HG02870 (cell line): ENCODE measurements at regions not wholly inside any gene's neighbourhood (a gene's known extent, or its start where the extent isn't known, plus 50 kb on each side); places are given as distances from the start of the nearest gene placed in this dataset.

Source experiments
- ATAC-seq: cut with Tn5 transposase; IDR thresholded peaks from one replicate; pipeline ENCODE4 v1.9.1; 2021; ENCODE audit warnings: mild to moderate bottlenecking, moderate library complexity; ENCODE audit not compliant: unreplicated experiment

DNA sequence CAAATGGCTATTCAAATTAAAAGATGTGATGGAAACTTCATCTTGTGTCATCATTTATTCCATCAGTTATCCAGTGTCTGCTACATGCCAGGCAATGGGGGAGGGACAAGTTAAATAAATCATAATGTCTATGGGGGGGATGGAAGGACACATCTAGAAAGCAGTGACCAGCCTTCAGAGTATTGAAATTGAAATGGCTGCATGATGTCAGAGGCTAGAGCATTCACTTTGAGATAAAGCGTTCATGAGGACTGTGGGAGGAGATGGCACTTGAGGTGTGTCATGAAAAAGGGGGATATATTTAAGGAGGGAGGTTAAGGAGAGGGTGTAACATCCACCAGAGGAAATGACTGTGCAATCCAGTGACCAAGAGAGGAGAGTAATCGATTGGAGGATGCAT, 50.6 kb downstream of the SLIT2 start:
- no peak for ATAC-seq

DNA sequence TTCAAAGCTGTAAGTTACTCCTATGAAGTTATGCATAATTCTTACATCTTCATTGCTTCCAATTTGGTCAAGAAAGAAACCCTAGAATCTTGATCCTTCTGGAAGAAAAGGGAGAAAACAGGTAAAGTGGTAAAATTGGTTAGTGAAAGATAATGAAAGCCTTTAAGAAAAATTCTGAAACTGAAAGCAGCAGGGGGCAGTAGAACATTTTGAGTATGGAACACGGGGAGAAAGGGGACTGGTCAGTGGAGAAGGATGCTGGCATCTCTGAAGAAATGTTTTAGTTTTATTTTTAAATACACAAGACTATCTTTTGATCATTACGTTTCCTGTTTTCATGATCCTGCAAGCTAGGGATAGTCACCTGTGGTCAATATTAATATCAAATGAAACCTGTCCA, 54.3 kb downstream of the SLIT2 start:
- ATAC-seq: no peak

DNA sequence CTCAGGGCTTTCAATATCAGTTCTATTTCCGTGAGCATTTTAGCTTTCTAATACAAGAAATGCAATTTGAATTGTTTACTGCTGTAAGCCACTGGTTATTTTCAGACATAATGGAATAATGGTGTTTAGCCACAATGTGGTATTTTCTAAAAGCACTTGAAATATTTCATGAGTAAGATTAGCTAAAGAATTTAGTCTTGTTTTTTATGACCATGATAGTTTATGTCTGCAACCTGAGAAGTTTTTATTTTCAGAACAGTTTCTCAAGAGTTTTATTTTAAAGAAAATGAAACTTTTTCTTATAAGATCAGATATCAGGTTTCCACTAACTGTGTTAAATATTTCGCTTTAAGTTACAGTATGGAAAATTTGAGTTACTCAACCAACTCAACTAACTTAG, 60.2 kb downstream of the SLIT2 start:
- no peak for ATAC-seq

DNA sequence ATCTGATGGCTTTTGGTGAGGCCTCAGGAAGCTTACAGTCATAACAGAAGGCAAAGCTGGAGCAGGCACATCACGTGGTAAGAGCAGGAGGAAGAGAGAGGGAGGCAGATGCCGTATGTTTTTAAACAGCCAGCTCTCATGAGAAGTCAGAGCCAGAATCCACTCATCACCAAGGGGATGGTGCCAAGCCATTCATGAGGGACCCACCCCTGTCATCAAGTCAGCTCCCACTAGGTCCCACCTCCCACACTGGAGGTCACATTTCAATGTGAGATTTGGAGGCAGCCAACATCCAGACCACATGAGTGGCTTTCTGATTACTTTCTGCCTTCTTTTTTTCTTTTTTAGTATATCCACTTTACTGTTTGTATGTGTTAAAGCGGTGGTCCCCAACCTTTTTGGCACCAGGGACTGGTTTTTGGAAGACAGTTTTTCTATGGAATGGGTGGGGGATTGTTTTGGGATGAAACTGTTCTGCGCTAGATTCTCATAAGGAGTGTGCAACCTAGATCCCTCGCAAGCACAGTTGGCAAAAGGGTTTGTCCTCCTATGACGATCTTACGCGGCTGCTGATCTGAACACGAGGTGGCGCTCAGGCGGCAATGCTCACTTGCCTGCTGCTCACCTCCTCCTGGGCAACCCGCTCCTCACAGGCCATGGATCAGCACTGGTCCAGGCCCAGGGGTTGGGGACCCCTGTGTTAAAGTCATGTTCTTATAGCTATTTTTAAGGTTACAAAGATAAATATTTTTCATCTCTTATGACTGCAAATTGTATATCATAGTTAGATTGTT, 61.7 kb downstream of the SLIT2 start:
- ATAC-seq: no peak

DNA sequence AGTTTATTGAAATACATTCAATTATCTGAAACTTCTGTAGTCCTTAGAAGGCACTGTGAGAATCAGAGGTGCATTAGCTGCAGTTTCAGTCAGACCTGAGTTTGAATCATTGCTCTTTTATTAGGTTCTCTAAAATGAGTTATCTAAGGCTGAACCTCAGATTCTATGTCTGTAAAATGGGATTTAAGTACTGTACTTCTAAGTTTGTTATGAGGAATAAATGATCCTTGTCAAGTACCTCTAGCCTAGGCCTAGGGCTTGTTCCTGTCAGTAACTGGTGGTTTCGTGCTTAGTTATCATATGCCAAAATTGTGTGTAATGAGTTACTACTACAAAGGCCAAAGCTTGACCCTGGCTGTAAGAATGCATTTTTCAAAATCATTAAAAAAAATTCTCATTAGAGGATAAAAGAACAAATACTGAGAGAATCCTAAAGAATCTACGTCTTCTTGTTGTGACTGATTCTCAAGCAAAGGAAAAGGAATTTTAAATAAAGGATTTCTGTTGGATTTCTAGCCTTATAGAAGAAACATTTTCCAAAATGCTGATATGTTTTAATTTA, 65.8 kb downstream of the SLIT2 start:
- no peak for ATAC-seq

DNA sequence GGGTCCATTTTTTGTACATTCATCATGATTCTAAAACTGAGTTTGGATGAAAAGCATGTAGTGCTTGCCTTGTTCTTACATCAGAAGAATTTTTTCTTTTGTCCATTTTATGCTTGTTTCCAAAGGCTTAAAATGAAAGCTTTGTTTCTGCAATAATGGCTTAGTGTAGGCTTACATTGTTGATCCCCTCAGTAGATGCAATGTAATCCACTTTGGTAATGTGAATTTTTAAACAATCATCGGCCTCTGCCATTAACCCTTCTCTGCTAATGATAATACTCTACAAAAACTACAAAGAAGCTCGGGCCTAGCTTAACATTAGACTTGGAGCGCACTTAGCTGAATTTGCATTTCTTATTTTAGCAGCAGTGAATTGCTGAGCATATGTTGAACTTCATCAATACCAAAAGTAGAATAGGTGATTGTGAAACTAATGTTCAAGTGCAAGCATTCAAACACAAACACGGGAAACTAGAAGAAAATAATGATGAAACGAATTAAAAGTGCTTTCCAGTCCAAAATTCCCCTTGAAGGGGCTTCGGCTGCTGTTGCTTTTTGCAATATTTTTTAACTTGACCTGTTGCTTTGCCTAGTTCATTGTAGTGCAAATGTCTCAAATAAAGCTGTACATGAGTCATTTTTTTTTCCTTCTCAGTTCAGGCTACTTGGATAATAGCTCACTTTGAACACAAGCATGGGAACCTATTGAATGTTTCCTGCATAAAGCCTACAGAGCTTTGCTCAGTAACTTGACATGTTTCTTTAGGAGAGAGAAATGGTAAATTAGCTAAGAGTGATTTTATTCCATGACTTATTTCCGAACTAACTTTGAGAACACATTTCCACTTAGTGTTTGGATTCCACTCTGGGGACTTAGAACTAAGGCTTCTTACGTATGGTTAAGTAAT, 66.5 kb downstream of the SLIT2 start:
- ATAC-seq: no peak

DNA sequence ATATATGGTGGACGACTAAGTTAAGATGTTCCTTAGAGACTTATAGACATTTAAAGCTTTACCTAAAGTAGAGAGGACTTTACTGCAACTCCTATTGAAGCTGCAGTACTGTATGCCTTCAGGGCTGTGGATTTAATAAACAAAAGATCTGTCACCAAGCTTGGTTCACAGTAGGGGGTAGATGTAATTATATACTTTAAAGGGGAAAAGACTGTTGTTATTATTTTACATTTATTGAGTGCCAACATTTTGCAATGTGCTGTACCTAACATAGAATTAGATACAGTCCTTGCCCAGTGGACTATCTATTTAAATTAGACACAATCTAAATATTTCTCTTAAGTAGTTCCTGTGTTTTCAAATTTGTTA, 67.2 kb downstream of the SLIT2 start:
- no peak for ATAC-seq

DNA sequence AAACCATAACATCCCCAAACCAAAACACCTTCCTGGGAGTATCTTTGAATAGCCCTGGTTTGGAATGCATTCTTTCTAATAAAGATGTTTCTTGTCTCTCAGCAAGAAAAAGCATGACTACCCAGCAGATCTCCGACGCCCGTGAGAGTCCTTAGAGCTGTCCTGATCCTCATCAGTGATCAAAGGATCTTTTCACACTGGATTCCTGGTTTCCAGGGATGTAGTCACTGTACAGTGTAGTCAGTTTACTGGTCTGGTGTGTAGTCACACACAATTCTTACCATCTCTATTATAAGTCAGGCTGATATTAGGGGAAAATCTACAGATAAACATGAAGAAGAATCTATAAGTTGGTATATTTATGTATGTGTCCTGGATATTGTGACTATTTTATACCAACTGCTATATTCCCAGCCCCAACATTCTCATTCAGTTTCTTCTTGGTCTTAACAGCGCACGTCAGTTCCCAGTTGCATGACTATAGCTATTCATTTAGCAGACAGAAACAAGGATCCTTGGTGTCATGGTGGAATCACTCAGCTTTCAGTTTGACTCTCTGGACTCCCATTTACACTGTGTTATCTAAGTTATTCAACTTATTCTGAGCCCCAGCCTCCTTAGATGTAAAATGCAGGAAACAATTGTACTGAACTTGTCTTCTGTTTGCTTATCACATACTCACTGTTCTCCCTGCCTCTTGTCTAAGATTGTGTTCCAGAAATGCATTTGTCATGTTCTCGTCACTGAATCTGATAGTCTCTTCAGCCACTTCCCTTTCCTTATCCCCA, 68.3 kb downstream of the SLIT2 start:
- ATAC-seq: no peak

DNA sequence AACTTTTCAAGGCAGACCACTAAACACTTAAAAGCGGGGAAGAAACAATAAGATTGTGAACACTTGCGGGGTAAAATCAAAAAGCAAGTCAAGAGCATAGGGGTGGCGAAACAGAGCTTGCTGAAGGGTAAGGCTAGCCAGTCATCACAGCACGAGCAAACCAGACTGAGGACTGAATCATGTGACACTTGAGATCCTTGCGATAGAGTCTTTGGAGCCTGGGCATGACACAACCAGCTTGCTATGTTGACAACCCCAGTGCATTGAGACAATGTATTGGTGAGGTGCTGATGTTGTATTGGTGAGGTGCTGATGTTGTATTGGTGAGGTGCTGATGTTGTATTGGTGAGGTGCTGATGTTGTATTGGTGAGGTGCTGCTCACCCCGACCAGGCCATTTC, 72.3 kb downstream of the SLIT2 start:
- no peak for ATAC-seq

DNA sequence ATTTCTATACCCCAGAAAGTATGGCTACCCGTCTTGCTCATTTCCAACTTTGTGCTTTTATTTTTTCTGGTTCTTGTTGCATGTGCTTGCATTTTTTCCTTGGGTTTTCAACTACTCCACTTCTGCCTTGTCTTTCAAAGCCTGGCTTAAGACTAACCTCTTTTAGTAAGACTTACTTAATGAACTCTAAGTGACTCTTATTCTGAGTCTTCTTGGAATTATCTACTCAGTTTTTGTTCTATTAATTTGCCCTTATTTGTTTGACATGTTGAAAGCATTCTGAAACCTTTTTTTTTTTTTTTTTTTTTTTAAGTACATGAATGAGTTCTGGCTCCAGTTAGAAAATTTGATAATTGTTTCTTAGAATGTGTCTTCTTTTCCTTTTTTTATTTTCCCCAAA, 74.8 kb downstream of the SLIT2 start:
- no peak for ATAC-seq

DNA sequence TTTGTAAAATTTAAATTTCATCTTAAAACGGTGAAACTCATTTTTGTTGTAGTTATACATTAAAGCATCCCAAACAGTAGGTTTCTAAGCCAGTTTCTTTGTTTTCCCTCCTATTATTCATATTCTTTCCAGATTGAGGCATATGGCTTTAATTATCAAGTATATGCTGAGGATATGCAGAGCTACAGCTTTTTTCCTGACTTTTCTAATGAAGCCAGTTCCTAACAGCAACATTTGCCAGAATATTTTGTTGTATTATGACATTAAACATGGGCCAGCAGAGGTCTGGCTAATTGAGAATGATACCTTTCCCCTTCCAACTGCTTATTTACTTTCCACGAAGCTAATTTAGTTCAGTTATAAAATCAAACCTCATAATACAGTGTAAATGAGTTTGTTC, 75.3 kb downstream of the SLIT2 start:
- no peak for ATAC-seq

DNA sequence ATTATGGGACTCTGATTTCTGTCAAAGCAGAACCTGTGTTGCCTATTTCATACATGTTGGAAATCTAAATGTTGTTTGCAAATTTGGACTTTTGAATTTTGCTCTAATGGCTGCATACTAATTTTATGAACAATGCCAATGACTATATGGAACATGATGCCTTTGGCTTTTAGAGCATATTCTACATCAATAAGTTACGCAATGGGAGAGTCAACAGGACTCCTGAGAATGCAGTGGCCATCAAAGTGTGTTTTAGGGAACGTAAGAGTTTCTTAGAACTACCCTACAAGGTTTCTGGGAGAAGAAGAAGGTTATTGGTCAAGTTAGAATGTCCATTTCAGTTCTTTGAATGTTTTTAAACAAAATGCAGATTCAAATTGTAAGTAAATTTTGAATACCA, 76.1 kb downstream of the SLIT2 start:
- ATAC-seq: no peak

DNA sequence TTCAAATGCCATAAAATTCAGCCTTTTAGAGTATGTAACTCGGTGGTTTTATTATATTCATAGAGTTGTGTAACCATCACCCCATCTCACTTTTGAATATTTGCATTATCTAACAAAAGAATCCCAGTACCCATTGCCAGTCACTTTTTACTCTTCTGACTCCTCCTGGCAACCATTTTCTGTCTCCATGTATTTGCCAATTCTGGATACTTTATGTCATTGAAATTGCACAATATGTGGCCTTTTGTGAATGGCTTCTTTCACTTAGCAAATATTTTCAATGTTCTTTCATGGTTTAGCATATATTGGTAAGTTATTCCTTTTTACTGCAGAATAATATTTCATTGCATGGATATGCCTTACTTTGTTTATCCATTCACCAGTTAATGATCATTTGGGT, 79.9 kb downstream of the SLIT2 start:
- no peak for ATAC-seq

DNA sequence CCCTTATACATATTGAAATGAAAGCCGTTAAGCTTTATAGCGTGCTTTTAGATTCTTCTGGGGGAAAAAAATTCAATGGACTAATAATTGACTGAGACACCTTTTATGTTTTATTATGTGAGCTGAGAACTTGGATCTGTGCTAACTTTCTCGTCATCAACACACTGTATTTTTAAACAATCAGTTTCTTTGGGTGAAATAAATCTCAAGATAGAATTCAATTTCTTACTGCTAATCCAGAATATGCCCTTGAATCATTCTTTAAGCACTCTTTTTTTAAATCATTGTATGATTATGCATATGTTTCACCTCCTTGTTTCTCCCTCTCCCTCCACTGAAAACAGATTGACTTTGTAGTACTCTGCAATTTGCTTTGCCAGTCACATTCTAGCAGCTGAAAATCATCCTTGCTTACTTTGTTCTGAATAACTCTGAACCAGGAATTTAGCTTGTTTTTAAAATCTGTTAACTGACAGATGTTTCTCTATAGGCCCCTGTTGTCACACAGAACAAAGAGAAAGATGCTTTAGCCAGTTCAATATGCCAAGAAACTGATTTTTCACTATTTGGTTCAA, 81.5 kb downstream of the SLIT2 start:
- ATAC-seq: no peak

DNA sequence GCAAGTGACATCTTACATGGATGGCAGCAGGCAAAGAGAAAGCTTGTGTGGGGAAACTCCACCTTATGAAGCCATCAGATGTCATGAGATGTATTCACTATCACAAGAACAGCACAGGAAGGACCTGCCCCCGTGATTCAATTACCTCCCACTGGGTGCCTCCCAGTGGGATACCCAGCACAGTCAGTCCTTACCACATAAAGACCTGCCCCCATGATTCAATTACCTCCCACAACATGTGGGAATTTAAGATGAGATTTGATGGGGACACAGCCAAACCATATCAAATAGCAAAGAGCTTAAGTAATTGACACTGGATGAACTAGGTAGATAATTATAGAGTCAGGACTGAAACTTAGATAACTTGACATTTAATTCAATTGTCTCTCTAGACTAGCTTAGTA, 85.6 kb downstream of the SLIT2 start:
- ATAC-seq: no peak

DNA sequence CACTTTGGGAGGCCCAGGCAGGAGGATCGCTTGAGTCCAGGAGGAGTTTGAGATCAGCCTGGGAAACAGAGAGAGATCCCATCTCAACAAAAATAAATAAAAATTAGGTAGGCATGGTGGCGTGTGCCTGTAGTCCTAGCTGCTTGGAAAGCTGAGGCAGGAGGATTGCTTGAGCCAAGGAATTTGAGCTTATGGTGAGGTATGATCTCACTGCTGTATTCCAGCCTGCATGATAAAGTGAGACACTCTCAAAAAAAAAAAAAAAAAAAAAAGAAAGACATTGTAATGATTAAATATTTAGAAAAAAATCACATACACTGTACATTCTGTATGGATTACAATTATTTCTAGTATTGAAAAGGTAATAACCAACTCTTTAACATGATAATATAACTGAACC, 87.1 kb downstream of the SLIT2 start:
- no peak for ATAC-seq

DNA sequence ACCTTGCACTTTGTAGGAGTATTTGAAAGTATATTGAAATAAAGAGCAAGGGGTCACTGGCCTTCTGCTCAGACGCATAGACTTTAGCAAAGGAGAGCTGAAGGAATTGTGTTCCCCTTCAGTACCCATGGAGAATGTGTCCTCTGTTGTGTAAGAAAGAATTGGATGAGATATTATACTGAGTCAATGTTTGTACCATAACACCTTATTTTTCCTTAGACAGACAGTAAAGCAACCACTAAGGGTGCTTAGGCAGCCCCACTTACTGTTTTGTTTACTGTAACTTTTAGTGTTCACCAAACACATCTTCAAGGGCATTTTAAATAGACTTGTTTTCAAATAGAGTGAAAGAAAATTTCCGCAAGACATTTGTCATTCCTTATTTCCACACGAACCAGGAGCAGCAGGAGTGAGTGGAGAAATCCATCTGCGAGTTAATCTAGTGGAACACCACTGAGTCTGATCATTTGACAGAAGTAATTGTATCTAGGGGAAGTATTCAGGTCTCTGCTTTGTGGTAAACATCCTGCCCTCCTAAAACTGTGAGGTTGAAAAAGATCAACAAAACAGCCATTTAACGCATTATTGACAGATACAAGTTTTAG, 89.5 kb downstream of the SLIT2 start:
- no peak for ATAC-seq

DNA sequence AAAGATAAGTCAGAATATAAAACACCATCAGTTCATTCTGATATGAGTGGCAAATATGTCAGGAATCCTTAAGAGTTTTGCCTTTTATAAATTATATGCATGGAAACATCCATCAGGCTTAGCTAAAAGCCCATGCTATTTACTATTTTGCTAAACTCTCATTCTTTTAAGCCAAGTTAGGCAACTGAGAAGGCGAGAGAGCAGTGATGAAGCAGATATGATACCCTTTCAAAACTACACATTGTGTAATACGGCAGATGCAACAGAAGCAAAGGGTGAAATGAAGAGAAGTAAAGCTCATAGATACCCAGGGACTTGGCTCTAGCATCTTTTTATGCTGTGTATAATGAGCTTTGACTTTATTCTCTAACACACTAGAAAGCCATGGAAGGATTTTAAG, 95.8 kb downstream of the SLIT2 start:
- no peak for ATAC-seq

DNA sequence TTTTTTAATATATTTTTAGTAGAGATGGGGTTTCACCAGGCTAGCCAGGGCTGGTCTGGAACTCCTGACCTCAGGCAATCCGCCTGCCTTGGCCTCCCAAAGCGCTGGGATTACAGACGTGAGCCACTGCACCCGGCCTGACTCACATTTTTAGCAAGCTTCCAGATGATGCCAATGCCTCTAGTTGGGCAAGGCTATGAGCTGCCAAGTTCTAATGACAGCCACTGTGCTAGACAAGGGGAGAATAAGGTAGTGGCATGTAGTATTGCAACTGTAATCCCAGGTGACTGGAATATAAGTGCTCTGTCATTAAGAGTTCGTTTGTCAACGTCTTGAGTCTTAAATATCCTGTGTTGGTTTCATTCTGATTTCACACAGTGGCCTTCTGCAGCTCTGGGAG, 96.7 kb downstream of the SLIT2 start:
- no peak for ATAC-seq

DNA sequence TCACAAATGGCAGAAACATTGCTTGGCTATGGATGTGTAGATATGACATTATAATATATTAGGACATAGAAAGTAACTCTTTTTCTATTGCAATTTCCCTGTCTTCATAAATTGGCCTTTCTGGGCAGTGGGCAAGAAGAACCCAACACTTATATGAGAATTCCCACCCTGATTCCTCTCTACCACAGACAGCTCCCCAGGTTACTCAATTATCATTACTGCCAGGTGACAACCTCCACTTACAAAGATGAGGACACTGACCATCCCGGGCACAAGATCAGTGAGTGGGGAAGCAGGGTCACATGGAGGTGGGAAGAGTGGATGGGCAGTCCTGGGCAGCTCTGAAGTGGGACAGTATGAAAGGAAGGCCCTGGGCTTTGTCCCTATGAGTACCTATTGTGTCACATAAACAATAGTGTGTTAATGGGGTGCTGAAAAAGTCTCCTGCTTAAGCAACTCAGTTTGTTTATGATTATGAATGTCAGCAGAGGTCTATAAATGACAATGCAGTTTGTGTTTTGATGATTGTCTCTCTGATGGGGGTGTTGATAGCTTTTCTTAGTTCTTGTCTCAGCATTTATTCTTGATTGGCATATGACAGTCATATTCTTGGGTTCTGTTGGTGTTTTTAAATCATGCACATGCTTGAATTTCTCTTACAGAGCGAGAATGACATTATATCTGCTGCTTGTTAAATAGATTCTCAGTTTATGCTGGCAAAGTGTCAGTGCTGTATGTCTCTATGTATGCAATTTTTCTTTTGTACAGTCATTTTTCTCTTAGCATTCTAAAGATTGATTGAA, 99.9 kb downstream of the SLIT2 start:
- no peak for ATAC-seq
